ENCODE measurements at regions not wholly inside any gene's neighbourhood (a gene's known extent, or its start where the extent isn't known, plus 50 kb on each side); places are given as distances from the start of the nearest gene placed in this dataset.

- TF ChIP-seq CTCF (conservative IDR thresholded peaks at IDR 0.05 in 1 of 2, IDR thresholded peaks at IDR 0.05 in 1 of 2; ENCODE audit: extremely low read depth in 1 of 2, insufficient read depth in 1 of 2, low read depth in 1 of 2, low read length in 2 of 2) (no peak), EZH2 (IDR thresholded peaks at IDR 0.05; ENCODE audit: borderline replicate concordance, low read length) (no peak)
Observed at GRCh38 chr5:104372796-104373195, 810.2 kb upstream of the NUDT12 start.

Data from mammary epithelial cell (primary cell).